ENCODE measurements at regions not wholly inside any gene's neighbourhood (a gene's known extent, or its start where the extent isn't known, plus 50 kb on each side); places are given as distances from the start of the nearest gene placed in this dataset.

GRCh38 chr6:106800379-106800778, 171.0 kb downstream of the QRSL1 start:
- TF ChIP-seq CTCF (IDR thresholded peaks at IDR 0.05; ENCODE audit: low read depth, low read length, missing input control): no peak
- TF ChIP-seq REST (IDR thresholded peaks at IDR 0.05): no peak
- no peak for TF ChIP-seq RXRA (IDR thresholded peaks at IDR 0.05)
- no peak for TF ChIP-seq ZBTB33 (IDR thresholded peaks at IDR 0.05)
- TF ChIP-seq FOXA1 (IDR thresholded peaks at IDR 0.05): no peak
- no peak for TF ChIP-seq ATF3 (IDR thresholded peaks at IDR 0.05)
- no peak for TF ChIP-seq MAX (IDR thresholded peaks at IDR 0.05)
